ENCODE measurements at regions not wholly inside any gene's neighbourhood (a gene's known extent, or its start where the extent isn't known, plus 50 kb on each side); places are given as distances from the start of the nearest gene placed in this dataset.
A peak's percentile ranks its signal among the peaks of the same experiment; 100 is the strongest.

- 94 to 100% methylated on average over 2 of the region's 2 CpGs for WGBS, 2 donors
- H3K4me1 ChIP-seq, result peaks cover 0 to 2% (median 0%) of the 10 kb centered on the region in 9 donors
- DNase-seq (no peak), ATAC-seq (no peak)
- H3K27me3 ChIP-seq, result no peaks in the 10 kb centered on the region
- no peaks in the 10 kb centered on the region for H3K36me3 ChIP-seq
- no peaks in the 10 kb centered on the region for H3K9me3 ChIP-seq
- intact Hi-C loops (cut with DNase I), result loop anchor here in 5 of 10 donors (10.0 kb wide), 4 partner anchors 447 to 563 kb away; no protein-coding TSS in a partner anchor
- H3K27ac ChIP-seq, result no peak overlapping the region
- no peak overlapping the region for H3K4me3 ChIP-seq
- TF ChIP-seq CTCF (IDR thresholded peaks at IDR 0.05), result no peak
These were observed 271.4 kb downstream of the SPRY1 start for GRCh38 chr4:123667991-123668390.

DNA sequence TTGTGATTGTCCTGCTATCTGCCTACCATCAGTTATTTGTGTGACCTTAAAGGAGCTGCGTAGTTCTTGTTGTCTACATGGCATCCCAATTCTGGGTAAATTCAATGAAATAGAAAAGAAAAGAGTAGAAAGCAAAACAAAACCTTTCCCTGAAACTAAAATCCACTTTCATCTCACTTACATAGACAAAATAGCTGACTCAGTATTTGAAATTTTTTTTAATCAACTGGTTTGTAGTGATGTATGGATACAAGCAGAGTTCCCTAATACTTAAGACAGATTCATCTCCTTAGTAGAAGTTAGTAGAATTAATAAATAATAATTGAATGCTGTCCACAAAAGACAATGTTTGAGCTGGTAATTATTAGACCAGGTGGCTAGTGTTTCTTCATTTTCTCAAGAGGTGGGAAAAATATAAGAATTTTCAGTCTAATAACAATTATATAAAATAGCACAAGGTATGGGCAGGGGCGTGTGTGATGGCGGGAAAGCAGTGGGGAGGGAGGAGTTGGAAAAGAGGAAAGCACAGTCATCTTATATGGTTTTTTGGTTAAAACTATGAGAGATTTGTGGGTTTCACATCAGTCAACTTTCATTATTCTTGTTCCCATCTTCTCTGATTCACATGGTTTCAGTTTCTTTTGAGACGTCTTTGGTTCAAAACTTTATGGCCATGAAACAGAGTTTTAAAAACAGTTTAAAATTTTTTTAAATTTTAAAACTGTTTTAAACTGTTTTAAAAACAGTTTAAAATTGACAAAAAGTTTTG is 275.2 kb downstream of the SPRY1 start:
- Histone ChIP-seq H3K27me3 (no peaks in the 10 kb centered on the region), H3K9me3 (no peaks in the 10 kb centered on the region), H3K27ac (no peak overlapping the region), H3K4me3 (peak overlapping the region in 1 of 10 donors; percentile 10), H3K4me1 (peaks cover 0 to 6% (median 0%) of the 10 kb centered on the region in 9 donors), H3K36me3 (no peaks in the 10 kb centered on the region)
- 85% methylated on average over 4 of the region's 4 CpGs for WGBS, 2 donors
- no peak for ATAC-seq
- intact Hi-C loops (cut with DNase I), result loop anchor here in 1 of 10 donors (10.0 kb wide), 1 partner anchor 433 kb away; no protein-coding TSS in a partner anchor
- TF ChIP-seq CTCF (IDR thresholded peaks at IDR 0.05), result no peak
- DNase-seq, result no peak

GRCh38 chr4:123672987-123673386 is 276.4 kb downstream of the SPRY1 start:
- WGBS, 2 donors, result 62 to 73% methylated on average over 3 of the region's 3 CpGs
- intact Hi-C loops (cut with DNase I), result loop anchor here in 1 of 10 donors (10.0 kb wide), 1 partner anchor 432 kb away; no protein-coding TSS in a partner anchor
- no peaks in the 10 kb centered on the region for H3K36me3 ChIP-seq
- H3K27ac ChIP-seq, result no peak overlapping the region
- no peaks in the 10 kb centered on the region for H3K9me3 ChIP-seq
- TF ChIP-seq CTCF (IDR thresholded peaks at IDR 0.05), result no peak
- no peaks in the 10 kb centered on the region for H3K27me3 ChIP-seq
- H3K4me1 ChIP-seq, result peaks cover 0 to 6% (median 0%) of the 10 kb centered on the region in 9 donors
- DNase-seq (no peak), ATAC-seq (no peak)
- H3K4me3 ChIP-seq, result no peak overlapping the region

DNA sequence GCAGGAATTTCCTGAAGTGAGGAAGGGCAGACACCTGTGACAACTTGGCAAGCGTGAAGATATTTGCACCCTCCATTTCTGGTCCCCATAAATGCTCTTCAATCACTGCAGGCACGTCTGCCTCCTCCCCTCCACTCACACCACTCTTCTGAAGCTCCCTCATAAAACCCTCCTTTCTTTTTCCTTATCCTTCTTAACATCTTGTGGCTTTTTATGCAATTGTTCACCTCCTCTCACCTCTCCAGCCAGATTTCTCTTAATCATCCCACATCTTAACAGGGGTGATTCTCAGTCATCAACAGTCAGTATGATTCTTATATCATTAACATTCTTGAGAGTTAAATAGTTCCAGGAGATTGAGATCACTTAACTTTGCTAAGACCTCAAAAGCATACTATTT is 277.4 kb downstream of the SPRY1 start:
- DNase-seq, result no peak
- Histone ChIP-seq H3K4me3 (no peak overlapping the region), H3K36me3 (no peaks in the 10 kb centered on the region), H3K4me1 (peaks cover 0 to 6% (median 0%) of the 10 kb centered on the region in 9 donors), H3K27me3 (no peaks in the 10 kb centered on the region), H3K9me3 (no peaks in the 10 kb centered on the region), H3K27ac (peak overlapping the region in 1 of 10 donors; percentile 9)
- no peak for TF ChIP-seq CTCF (IDR thresholded peaks at IDR 0.05)
- no peak for ATAC-seq
- intact Hi-C loops (cut with DNase I), result loop anchor here in 1 of 10 donors (10.0 kb wide), 1 partner anchor 431 kb away; no protein-coding TSS in a partner anchor
- WGBS, 2 donors, result 81 to 92% methylated on average over 2 of the region's 2 CpGs
